Parathyroid adenoma (tissue), 2 donors: ENCODE measurements at regions not wholly inside any gene's neighbourhood (a gene's known extent, or its start where the extent isn't known, plus 50 kb on each side); places are given as distances from the start of the nearest gene placed in this dataset.

ENCODE experiments used
- H2AFZ ChIP-seq: fragments of 300-600 bp; sonication (generic); one replicate; pipeline ENCODE4 v1.7.0; 2017; ENCODE audit warnings: antibody characterized with exemption, mild to moderate bottlenecking
- H3K27ac ChIP-seq: fragments of 300-600 bp; sonication (generic); one replicate; pipeline ENCODE4 v1.7.0; 2017
- H3K27me3 ChIP-seq: fragments of 300-600 bp; sonication (generic); one replicate; pipeline ENCODE4 v1.7.0; 2017; ENCODE audit warnings: low read length; ENCODE audit not compliant: control insufficient read depth, insufficient read depth
- H3K36me3 ChIP-seq: fragments of 300-600 bp; sonication (generic); one replicate; pipeline ENCODE4 v1.7.0; 2017; ENCODE audit warnings: low read length; ENCODE audit not compliant: control insufficient read depth, insufficient read depth
- H3K4me1 ChIP-seq: fragments of 300-600 bp; sonication (generic); one replicate; pipeline ENCODE4 v1.7.0; 2017; ENCODE audit warnings: control low read depth
- H3K4me2 ChIP-seq: fragments of 300-600 bp; sonication (generic); one replicate; pipeline ENCODE4 v1.7.0; 2017; ENCODE audit warnings: low read length
- H3K4me3 ChIP-seq: fragments of 300-600 bp; sonication (generic); one replicate; pipeline ENCODE4 v1.7.0; 2017; ENCODE audit warnings: low read depth, low read length
- H3K79me2 ChIP-seq: fragments of 300-600 bp; sonication (generic); one replicate; pipeline ENCODE4 v1.7.0; 2017; ENCODE audit warnings: control low read depth
- H3K9ac ChIP-seq: fragments of 300-600 bp; sonication (generic); one replicate; pipeline ENCODE4 v1.7.0; 2017; ENCODE audit warnings: mild to moderate bottlenecking
- H3K9me3 ChIP-seq: fragments of 300-600 bp; sonication (generic); one replicate; pipeline ENCODE4 v1.7.0; 2017; ENCODE audit warnings: low read length; ENCODE audit not compliant: control insufficient read depth
- CTCF ChIP-seq: fragments of 300-600 bp; sonication (generic); IDR thresholded peaks from one replicate; pipeline ENCODE4 v1.7.0; 2017; ENCODE audit warnings: antibody characterized with exemption, mild to moderate bottlenecking
- donor health status: primary hyperparathyroidism.

DNA sequence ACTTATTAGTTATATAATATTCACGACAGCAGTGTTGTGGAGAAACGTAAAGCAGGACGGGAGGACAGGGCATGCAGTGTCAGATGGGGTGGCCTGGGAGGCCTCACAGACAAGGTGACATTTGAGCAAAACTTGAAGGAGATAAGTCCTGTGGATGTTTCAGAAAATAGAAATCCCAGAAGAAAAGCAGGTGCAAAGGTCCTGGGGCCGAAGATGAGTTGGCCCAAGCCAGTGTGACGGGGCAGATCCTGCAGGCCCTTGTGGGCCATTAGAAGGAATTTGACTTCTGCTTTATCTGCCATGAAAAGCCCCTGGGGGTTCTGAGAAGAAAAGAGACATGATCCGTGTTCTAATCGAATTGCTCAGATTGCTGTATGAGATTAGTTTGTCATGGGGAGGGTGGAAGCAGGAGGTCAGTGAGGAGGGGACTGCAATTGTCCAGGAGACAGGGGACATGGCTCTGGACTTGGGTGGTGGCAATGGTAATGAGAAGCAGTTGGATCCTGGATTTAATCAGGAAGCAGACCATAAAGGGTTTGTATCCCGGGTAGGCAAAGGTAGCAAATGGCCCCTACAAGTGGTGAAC, 437.4 kb upstream of the SULF2 start:
- no peak for TF ChIP-seq CTCF
- Histone ChIP-seq H3K9me3 (no peaks in the 10 kb centered on the region), H2AFZ (no peak overlapping the region), H3K27me3 (no peaks in the 10 kb centered on the region), H3K4me3 (no peak overlapping the region), H3K4me2 (no peak overlapping the region), H3K27ac (no peak overlapping the region), H3K4me1 (no peaks in the 10 kb centered on the region), H3K36me3 (no peaks in the 10 kb centered on the region), H3K9ac (no peak overlapping the region), H3K79me2 (no peaks in the 10 kb centered on the region)

- Histone ChIP-seq H2AFZ (no peak overlapping the region), H3K79me2 (no peaks in the 10 kb centered on the region), H3K9me3 (no peaks in the 10 kb centered on the region), H3K27me3 (no peaks in the 10 kb centered on the region), H3K36me3 (no peaks in the 10 kb centered on the region), H3K4me2 (no peak overlapping the region), H3K27ac (no peak overlapping the region), H3K9ac (no peak overlapping the region), H3K4me1 (no peaks in the 10 kb centered on the region), H3K4me3 (no peak overlapping the region)
- TF ChIP-seq CTCF: no peak
These were observed 434.9 kb upstream of the SULF2 start for GRCh38 chr20:48220033-48220633.

- no peak overlapping the region for H3K9ac ChIP-seq
- H3K4me1 ChIP-seq: no peaks in the 10 kb centered on the region
- no peak overlapping the region for H2AFZ ChIP-seq
- H3K36me3 ChIP-seq: no peaks in the 10 kb centered on the region
- H3K79me2 ChIP-seq: no peaks in the 10 kb centered on the region
- no peak for TF ChIP-seq CTCF
- H3K27me3 ChIP-seq: no peaks in the 10 kb centered on the region
- no peaks in the 10 kb centered on the region for H3K9me3 ChIP-seq
- H3K4me3 ChIP-seq: no peak overlapping the region
- no peak overlapping the region for H3K4me2 ChIP-seq
- H3K27ac ChIP-seq: no peak overlapping the region
These were observed 434.0 kb upstream of the SULF2 start for GRCh38 chr20:48219306-48219705.

DNA sequence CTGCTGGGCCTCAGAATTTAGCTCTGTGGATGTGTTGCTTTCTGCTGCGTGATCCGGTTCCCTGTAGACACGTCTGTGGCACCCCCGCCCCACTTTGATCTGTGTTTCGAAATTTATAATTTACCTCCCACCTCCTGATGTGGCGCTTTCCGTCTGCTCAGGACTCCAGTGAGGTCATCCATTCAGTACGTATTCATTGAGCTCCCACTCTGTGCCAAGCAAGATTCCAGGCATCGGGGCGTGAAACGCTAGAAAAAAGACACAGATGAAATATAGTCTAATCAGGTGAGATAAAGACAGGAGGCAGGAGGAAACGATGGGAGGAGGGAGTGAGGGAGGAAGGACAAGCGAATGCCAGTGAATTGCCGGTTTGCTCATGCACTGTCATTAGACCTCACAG, 431.9 kb upstream of the SULF2 start:
- no peaks in the 10 kb centered on the region for H3K36me3 ChIP-seq

More for the DNA sequence above, 431.9 kb upstream of the SULF2 start:
- no peaks in the 10 kb centered on the region for H3K4me1 ChIP-seq
- H2AFZ ChIP-seq: no peak overlapping the region
- H3K79me2 ChIP-seq: no peaks in the 10 kb centered on the region
- TF ChIP-seq CTCF: no peak
- no peaks in the 10 kb centered on the region for H3K27me3 ChIP-seq
- H3K27ac ChIP-seq: no peak overlapping the region
- H3K4me3 ChIP-seq: no peak overlapping the region
- no peak overlapping the region for H3K4me2 ChIP-seq
- H3K9ac ChIP-seq: no peak overlapping the region
- H3K9me3 ChIP-seq: no peaks in the 10 kb centered on the region
